ENCODE measurements at regions not wholly inside any gene's neighbourhood (a gene's known extent, or its start where the extent isn't known, plus 50 kb on each side); places are given as distances from the start of the nearest gene placed in this dataset.

- TF ChIP-seq POLR2A (IDR thresholded peaks at IDR 0.05): no peak
- TF ChIP-seq CTCF (IDR thresholded peaks at IDR 0.05 in 8 of 11, conservative IDR thresholded peaks at IDR 0.05 in 3 of 11): no peak
- no peak for TF ChIP-seq POLR2AphosphoS5 (IDR thresholded peaks at IDR 0.05)
These were observed 148.1 kb downstream of the SLC4A3 start for GRCh38 chr2:219775506-219775905.
